Transverse colon (tissue), 3 donors: ENCODE measurements at regions not wholly inside any gene's neighbourhood (a gene's known extent, or its start where the extent isn't known, plus 50 kb on each side); places are given as distances from the start of the nearest gene placed in this dataset.

Experiments
- EP300 ChIP-seq: sonication (generic); formaldehyde crosslinking; IDR thresholded peaks from one replicate; pipeline ENCODE4 v1.6.1; 2017; ENCODE audit warnings: antibody characterized with exemption, low read depth
- TF ChIP-seq, protein P1 (sequence below), 5 experiments: fragments of 200-600 bp in 3 of 5; fragments of 450-650 bp in 2 of 5; sonication (generic) in 3 of 5; IDR thresholded peaks; 1 replicate in 2 of 5; 2 replicates in 3 of 5; pipeline ENCODE4 v1.5.1; 2016 to 2017; ENCODE audit warnings: antibody characterized with exemption in 5 of 5, inconsistent platforms in 3 of 5, mild to moderate bottlenecking in 2 of 5, moderate library complexity in 1 of 5

DNA sequence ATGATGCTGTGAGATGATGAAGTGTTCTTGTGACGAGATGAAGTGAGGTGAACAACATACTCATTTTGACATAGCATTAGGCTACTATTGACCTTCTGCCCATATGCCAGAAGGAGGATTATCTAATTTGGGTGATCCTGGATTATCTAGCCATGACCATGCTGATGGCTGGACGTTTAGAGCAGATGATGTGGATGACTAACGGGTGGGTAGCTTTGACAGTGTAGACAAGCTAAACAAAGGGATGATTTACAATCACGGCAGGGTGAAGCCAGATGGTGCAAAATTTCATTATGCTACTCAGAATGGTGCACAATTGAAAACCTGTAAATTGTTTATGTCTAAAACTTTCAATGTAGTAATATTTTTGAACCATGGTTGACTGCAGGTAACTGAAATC, 2403.4 kb upstream of the ACO1 start:
- TF ChIP-seq, protein P1, sequence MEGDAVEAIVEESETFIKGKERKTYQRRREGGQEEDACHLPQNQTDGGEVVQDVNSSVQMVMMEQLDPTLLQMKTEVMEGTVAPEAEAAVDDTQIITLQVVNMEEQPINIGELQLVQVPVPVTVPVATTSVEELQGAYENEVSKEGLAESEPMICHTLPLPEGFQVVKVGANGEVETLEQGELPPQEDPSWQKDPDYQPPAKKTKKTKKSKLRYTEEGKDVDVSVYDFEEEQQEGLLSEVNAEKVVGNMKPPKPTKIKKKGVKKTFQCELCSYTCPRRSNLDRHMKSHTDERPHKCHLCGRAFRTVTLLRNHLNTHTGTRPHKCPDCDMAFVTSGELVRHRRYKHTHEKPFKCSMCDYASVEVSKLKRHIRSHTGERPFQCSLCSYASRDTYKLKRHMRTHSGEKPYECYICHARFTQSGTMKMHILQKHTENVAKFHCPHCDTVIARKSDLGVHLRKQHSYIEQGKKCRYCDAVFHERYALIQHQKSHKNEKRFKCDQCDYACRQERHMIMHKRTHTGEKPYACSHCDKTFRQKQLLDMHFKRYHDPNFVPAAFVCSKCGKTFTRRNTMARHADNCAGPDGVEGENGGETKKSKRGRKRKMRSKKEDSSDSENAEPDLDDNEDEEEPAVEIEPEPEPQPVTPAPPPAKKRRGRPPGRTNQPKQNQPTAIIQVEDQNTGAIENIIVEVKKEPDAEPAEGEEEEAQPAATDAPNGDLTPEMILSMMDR (IDR thresholded peaks at IDR 0.05) = no peak
- no peak for TF ChIP-seq EP300
